SH-SY5Y (cell line): ENCODE measurements at regions not wholly inside any gene's neighbourhood (a gene's known extent, or its start where the extent isn't known, plus 50 kb on each side); places are given as distances from the start of the nearest gene placed in this dataset.

Experiments used
- GATA2 ChIP-seq: IDR thresholded peaks from 2 replicates; pipeline ENCODE4 v1.6.1; 2011; ENCODE audit warnings: mild to moderate bottlenecking, low read depth, low read length
- GATA3 ChIP-seq: IDR thresholded peaks from 2 replicates; pipeline ENCODE4 v1.6.1; 2011; ENCODE audit warnings: low read depth, mild to moderate bottlenecking, low read length, moderate library complexity

DNA sequence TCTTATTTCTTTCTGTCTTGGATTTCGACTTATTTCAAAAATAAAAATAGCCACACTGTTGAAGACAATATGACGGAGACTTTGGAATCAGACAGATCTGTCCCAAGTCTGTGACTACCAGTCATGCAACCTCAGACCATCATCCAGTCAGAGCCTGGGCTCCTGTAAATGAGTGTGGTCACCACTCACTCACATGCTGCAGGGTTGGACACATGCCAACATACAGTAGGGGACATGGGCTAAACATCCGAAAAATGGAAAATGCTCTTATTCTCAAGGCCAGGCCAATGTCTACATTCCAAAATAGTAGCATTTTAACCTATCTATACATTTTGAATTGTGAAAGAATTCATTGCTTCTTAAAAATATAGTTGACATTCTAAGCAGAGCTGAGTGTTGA, 75.5 kb upstream of the EDNRB start:
- no peak for TF ChIP-seq GATA2
- no peak for TF ChIP-seq GATA3
